A549 (cell line): ENCODE measurements at regions not wholly inside any gene's neighbourhood (a gene's known extent, or its start where the extent isn't known, plus 50 kb on each side); places are given as distances from the start of the nearest gene placed in this dataset.

Experiments
- CTCF ChIP-seq: fragments of >200 bp; sonication (Bioruptor Twin); formaldehyde crosslinking; IDR thresholded peaks from 3 replicates; pipeline ENCODE4 v1.5.1; 2016
- HMGXB4 ChIP-seq: fragments of 250-450 bp; sonication (Bioruptor Pico); IDR thresholded peaks from 2 replicates; pipeline ENCODE4 v1.5.0; 2021; ENCODE audit warnings: mild to moderate bottlenecking, moderate library complexity, borderline replicate concordance
- HOXA7 ChIP-seq: fragments of 250-450 bp; sonication (Bioruptor Pico); IDR thresholded peaks from 2 replicates; pipeline ENCODE4 v1.5.0; 2020; ENCODE audit warnings: mild to moderate bottlenecking, moderate library complexity
- MAX ChIP-seq: IDR thresholded peaks from 2 replicates; pipeline ENCODE4 v1.6.1; 2012
- POLR2A ChIP-seq: IDR thresholded peaks from 2 replicates; pipeline ENCODE4 v1.6.1; 2012; ENCODE audit warnings: mild to moderate bottlenecking, low read length
- RCOR1 ChIP-seq: fragments of 150-350 bp; IDR thresholded peaks from 2 replicates; pipeline ENCODE4 v1.6.1; 2014; ENCODE audit warnings: antibody characterized with exemption, low read length, low read depth
- ZFP36 ChIP-seq: fragments of 450-650 bp; IDR thresholded peaks from 2 replicates; pipeline ENCODE4 v1.6.1; 2014; ENCODE audit warnings: borderline replicate concordance; ENCODE audit not compliant: partially characterized antibody

- no peak for TF ChIP-seq RCOR1
- TF ChIP-seq MAX = no peak
- no peak for TF ChIP-seq POLR2A
- no peak for TF ChIP-seq ZFP36
- no peak for TF ChIP-seq HOXA7 (CRISPR knock-in tag)
- no peak for TF ChIP-seq CTCF
- TF ChIP-seq HMGXB4 (CRISPR knock-in tag) = no peak
Measured at GRCh38 chr2:120673571-120674061, 62.1 kb upstream of the GLI2 start.
